ENCODE measurements at regions not wholly inside any gene's neighbourhood (a gene's known extent, or its start where the extent isn't known, plus 50 kb on each side); places are given as distances from the start of the nearest gene placed in this dataset.

GRCh38 chr6:44531442-44532015, 144.0 kb downstream of the CDC5L start:
- DNase-seq (ENCODE audit: low read depth): no peak

- DNase-seq (ENCODE audit: low read depth): no peak
Measured at GRCh38 chr6:44533421-44533820, 145.9 kb downstream of the CDC5L start.

- DNase-seq (ENCODE audit: low read depth): no peak
Measured at GRCh38 chr6:44534291-44534690, 146.8 kb downstream of the CDC5L start.

- no peak for DNase-seq (ENCODE audit: low read depth)
Measured at GRCh38 chr6:44535446-44535845, 147.9 kb downstream of the CDC5L start.

GRCh38 chr6:44535967-44536366, 148.5 kb downstream of the CDC5L start:
- no peak for DNase-seq (ENCODE audit: low read depth)

- no peak for DNase-seq (ENCODE audit: low read depth)
Measured at GRCh38 chr6:44537306-44538049, 150.0 kb downstream of the CDC5L start.

GRCh38 chr6:44538131-44538806, 150.8 kb downstream of the CDC5L start:
- DNase-seq (ENCODE audit: low read depth): no peak

GRCh38 chr6:44538807-44539201, 151.3 kb downstream of the CDC5L start:
- DNase-seq (ENCODE audit: low read depth): no peak

- DNase-seq (ENCODE audit: low read depth): no peak
Measured at GRCh38 chr6:44539701-44540355, 152.3 kb downstream of the CDC5L start.

GRCh38 chr6:44540881-44541280, 153.4 kb downstream of the CDC5L start:
- DNase-seq (ENCODE audit: low read depth): no peak

- DNase-seq (ENCODE audit: low read depth): no peak
Measured at GRCh38 chr6:44542401-44543116, 155.1 kb downstream of the CDC5L start.

- DNase-seq (ENCODE audit: low read depth): no peak
Measured at GRCh38 chr6:44543664-44544063, 156.2 kb downstream of the CDC5L start.

GRCh38 chr6:44545224-44545623, 157.7 kb downstream of the CDC5L start:
- no peak for DNase-seq (ENCODE audit: low read depth)

- DNase-seq (ENCODE audit: low read depth): no peak
Measured at GRCh38 chr6:44548319-44548718, 160.8 kb downstream of the CDC5L start.

- DNase-seq (ENCODE audit: low read depth): no peak
Measured at GRCh38 chr6:44549516-44549915, 162.0 kb downstream of the CDC5L start.

- no peak for DNase-seq (ENCODE audit: low read depth)
Measured at GRCh38 chr6:44554194-44554593, 166.7 kb downstream of the CDC5L start.

GRCh38 chr6:44554861-44555260, 167.4 kb downstream of the CDC5L start:
- no peak for DNase-seq (ENCODE audit: low read depth)

- no peak for DNase-seq (ENCODE audit: low read depth)
Measured at GRCh38 chr6:44556046-44556445, 168.5 kb downstream of the CDC5L start.

GRCh38 chr6:44558024-44558831, 170.7 kb downstream of the CDC5L start:
- DNase-seq (ENCODE audit: low read depth): no peak

- no peak for DNase-seq (ENCODE audit: low read depth)
Measured at GRCh38 chr6:44558832-44559251, 171.3 kb downstream of the CDC5L start.

Data from activated T-cell treated with anti-CD3 and anti-CD28 coated beads for 1 hour (primary cell).